Mesothelial cell of epicardium (in vitro differentiated cells): ENCODE measurements at regions not wholly inside any gene's neighbourhood (a gene's known extent, or its start where the extent isn't known, plus 50 kb on each side); places are given as distances from the start of the nearest gene placed in this dataset.

Experiments
- DNase-seq, 2 experiments: peaks; one replicate each; pipeline ENCODE4 v3.0.0; 2021; ENCODE audit warnings: low spot score in 2 of 2; ENCODE audit not compliant: unreplicated experiment in 2 of 2
- H3K27ac Mint-ChIP-seq: 2 replicates; pipeline ENCODE4 v1.8.0; 2021; ENCODE audit warnings: mixed read lengths
- H3K27me3 Mint-ChIP-seq: 2 replicates; pipeline ENCODE4 v1.8.0; 2021; ENCODE audit warnings: low read depth, mixed read lengths
- H3K36me3 Mint-ChIP-seq: 2 replicates; pipeline ENCODE4 v1.8.0; 2021; ENCODE audit warnings: mixed read lengths
- H3K4me1 Mint-ChIP-seq: 2 replicates; pipeline ENCODE4 v1.8.0; 2021; ENCODE audit warnings: mixed read lengths
- H3K4me3 Mint-ChIP-seq: 2 replicates; pipeline ENCODE4 v1.8.0; 2021; ENCODE audit warnings: mild to moderate bottlenecking, moderate library complexity, mixed read lengths
- H3K9me3 Mint-ChIP-seq: 2 replicates; pipeline ENCODE4 v1.8.0; 2021; ENCODE audit warnings: mixed read lengths
- CTCF ChIP-seq: fragments of 200-600 bp; sonication (generic); IDR thresholded peaks from one replicate; pipeline ENCODE4 v1.5.0; 2021; ENCODE audit warnings: antibody characterized with exemption; ENCODE audit not compliant: unreplicated experiment

GRCh38 chr4:170674176-170674575 is 584.4 kb upstream of the AADAT start:
- Mint-ChIP-seq H3K36me3 (peaks cover 4% of the 10 kb centered on the region), H3K27me3 (no peaks in the 10 kb centered on the region), H3K4me3 (no peak overlapping the region), H3K9me3 (peaks cover 11% of the 10 kb centered on the region), H3K27ac (peak overlapping the region; percentile 64), H3K4me1 (peaks cover 43% of the 10 kb centered on the region)
- DNase-seq = no peak
- TF ChIP-seq CTCF = no peak

GRCh38 chr4:170672381-170672965 is 582.7 kb upstream of the AADAT start:
- no peaks in the 10 kb centered on the region for H3K9me3 Mint-ChIP-seq
- peaks cover 45% of the 10 kb centered on the region for H3K4me1 Mint-ChIP-seq
- no peak for TF ChIP-seq CTCF
- H3K4me3 Mint-ChIP-seq = no peak overlapping the region
- H3K27me3 Mint-ChIP-seq = no peaks in the 10 kb centered on the region
- H3K36me3 Mint-ChIP-seq = no peaks in the 10 kb centered on the region
- no peak for DNase-seq
- H3K27ac Mint-ChIP-seq = peak overlapping the region; percentile 22

- no peak overlapping the region for H3K4me3 Mint-ChIP-seq
- peaks cover 45% of the 10 kb centered on the region for H3K4me1 Mint-ChIP-seq
- no peaks in the 10 kb centered on the region for H3K9me3 Mint-ChIP-seq
- H3K27ac Mint-ChIP-seq = peak overlapping the region; percentile 5
- no peaks in the 10 kb centered on the region for H3K27me3 Mint-ChIP-seq
- no peak for TF ChIP-seq CTCF
- no peaks in the 10 kb centered on the region for H3K36me3 Mint-ChIP-seq
- DNase-seq = no peak
Observed at GRCh38 chr4:170671171-170671570, 581.4 kb upstream of the AADAT start.

- H3K4me1 Mint-ChIP-seq = peaks cover 30% of the 10 kb centered on the region
- no peak for TF ChIP-seq CTCF
- no peak for DNase-seq
Observed at GRCh38 chr4:170667814-170668213, 578.1 kb upstream of the AADAT start.

GRCh38 chr4:170666909-170667308 is 577.2 kb upstream of the AADAT start:
- no peaks in the 10 kb centered on the region for H3K36me3 Mint-ChIP-seq

More at GRCh38 chr4:170667814-170668213, 578.1 kb upstream of the AADAT start:
- no peak overlapping the region for H3K27ac Mint-ChIP-seq
- no peak overlapping the region for H3K4me3 Mint-ChIP-seq
- no peaks in the 10 kb centered on the region for H3K36me3 Mint-ChIP-seq
- no peaks in the 10 kb centered on the region for H3K27me3 Mint-ChIP-seq
- no peaks in the 10 kb centered on the region for H3K9me3 Mint-ChIP-seq

More at GRCh38 chr4:170666909-170667308, 577.2 kb upstream of the AADAT start:
- no peaks in the 10 kb centered on the region for H3K9me3 Mint-ChIP-seq
- no peak for TF ChIP-seq CTCF
- H3K27ac Mint-ChIP-seq = no peak overlapping the region
- peaks cover 28% of the 10 kb centered on the region for H3K4me1 Mint-ChIP-seq
- no peaks in the 10 kb centered on the region for H3K27me3 Mint-ChIP-seq
- no peak for DNase-seq
- H3K4me3 Mint-ChIP-seq = no peak overlapping the region
